NB4 (cell line): ENCODE measurements at regions not wholly inside any gene's neighbourhood (a gene's known extent, or its start where the extent isn't known, plus 50 kb on each side); places are given as distances from the start of the nearest gene placed in this dataset.
"Not testable (repeated sequence)": the region's sequence is repeated elsewhere in the genome, so short reads cannot be mapped to it uniquely, and the experiment has no call there.

Source experiments
- CTCF ChIP-seq: IDR thresholded peaks from one replicate; pipeline ENCODE4 v1.5.1; 2012; ENCODE audit warnings: low read depth, low read length
- MYC ChIP-seq: IDR thresholded peaks from 2 replicates; pipeline ENCODE4 v1.6.1; 2011; ENCODE audit warnings: low read depth, low read length
- POLR2A ChIP-seq: IDR thresholded peaks from 2 replicates; pipeline ENCODE4 v1.6.1; 2011; ENCODE audit warnings: mild to moderate bottlenecking; ENCODE audit not compliant: insufficient read length; ENCODE audit errors: extremely low read depth
- TF ChIP-seq, protein P1 (sequence below): IDR thresholded peaks from 2 replicates; pipeline ENCODE4 v1.6.1; 2011; ENCODE audit warnings: low read depth, low read length

DNA sequence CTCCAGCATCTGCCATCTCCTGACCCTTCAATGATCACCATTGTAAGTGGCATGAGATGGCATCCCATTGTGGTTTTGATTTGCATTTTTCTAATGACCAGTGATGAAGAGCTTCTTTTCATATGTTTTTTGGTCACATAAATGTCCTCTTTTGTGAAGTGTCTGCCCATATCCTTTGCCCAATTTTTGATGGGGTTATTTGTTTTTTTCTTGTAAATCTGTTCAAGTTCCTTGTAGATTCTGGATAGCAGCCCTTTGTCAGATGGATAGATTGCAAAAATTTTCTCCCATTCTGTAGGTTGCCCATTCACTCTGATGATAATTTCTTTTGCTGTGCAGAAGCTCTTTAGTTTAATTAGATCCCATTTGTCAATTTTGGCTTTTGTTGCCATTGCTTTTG, 547.3 kb downstream of the TMTC2 start:
- TF ChIP-seq CTCF, POLR2A, MYC: not testable (repeated sequence)
- TF ChIP-seq, protein P1, sequence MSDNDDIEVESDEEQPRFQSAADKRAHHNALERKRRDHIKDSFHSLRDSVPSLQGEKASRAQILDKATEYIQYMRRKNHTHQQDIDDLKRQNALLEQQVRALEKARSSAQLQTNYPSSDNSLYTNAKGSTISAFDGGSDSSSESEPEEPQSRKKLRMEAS = not testable (repeated sequence)
